ENCODE measurements at regions not wholly inside any gene's neighbourhood (a gene's known extent, or its start where the extent isn't known, plus 50 kb on each side); places are given as distances from the start of the nearest gene placed in this dataset.

- ChIA-PET CTCF (no interaction called here), POLR2A (no interaction called here)
- Mint-ChIP-seq H3K4me3 (ENCODE audit: unreplicated experiment) (no peak overlapping the region), H3K4me1 (ENCODE audit: insufficient read depth, unreplicated experiment) (peaks cover 32% of the 10 kb centered on the region), H3K27me3 (ENCODE audit: insufficient read depth, unreplicated experiment) (no peaks in the 10 kb centered on the region), H3K9me3 (ENCODE audit: unreplicated experiment) (no peaks in the 10 kb centered on the region), H3K36me3 (ENCODE audit: insufficient read depth, unreplicated experiment) (no peaks in the 10 kb centered on the region), H3K27ac (ENCODE audit: low read depth, unreplicated experiment) (no peak overlapping the region)
- no peak for DNase-seq (ENCODE audit: unreplicated experiment)
- intact Hi-C loops (cut with micrococcal nuclease): no loop called here
- BruUV-seq (replicated peaks): no TSS peak
- no peak for TF ChIP-seq CTCF (IDR thresholded peaks at IDR 0.05; ENCODE audit: unreplicated experiment)
Observed at GRCh38 chr14:101478096-101478495, 83.2 kb upstream of the DIO3 start.

- DNase-seq (ENCODE audit: unreplicated experiment): no peak
- peaks cover 32% of the 10 kb centered on the region for H3K4me1 Mint-ChIP-seq (ENCODE audit: insufficient read depth, unreplicated experiment)
- H3K9me3 Mint-ChIP-seq (ENCODE audit: unreplicated experiment): no peaks in the 10 kb centered on the region
- no peak overlapping the region for H3K4me3 Mint-ChIP-seq (ENCODE audit: unreplicated experiment)
- POLR2A ChIA-PET: no interaction called here
- no peaks in the 10 kb centered on the region for H3K27me3 Mint-ChIP-seq (ENCODE audit: insufficient read depth, unreplicated experiment)
- TF ChIP-seq CTCF (IDR thresholded peaks at IDR 0.05; ENCODE audit: unreplicated experiment): no peak
- BruUV-seq (replicated peaks): no TSS peak
- CTCF ChIA-PET: interaction anchor here (0.7 kb wide), 1 partner anchor 187 kb away, joined by 3 read pairs; no protein-coding TSS in a partner anchor
- H3K27ac Mint-ChIP-seq (ENCODE audit: low read depth, unreplicated experiment): no peak overlapping the region
- intact Hi-C loops (cut with micrococcal nuclease): no loop called here
- H3K36me3 Mint-ChIP-seq (ENCODE audit: insufficient read depth, unreplicated experiment): no peaks in the 10 kb centered on the region
Observed at GRCh38 chr14:101478796-101479410, 82.4 kb upstream of the DIO3 start.

- DNase-seq (ENCODE audit: unreplicated experiment): no peak
- H3K9me3 Mint-ChIP-seq (ENCODE audit: unreplicated experiment): no peaks in the 10 kb centered on the region
- no TSS peak for BruUV-seq (replicated peaks)
- H3K27ac Mint-ChIP-seq (ENCODE audit: low read depth, unreplicated experiment): peak overlapping the region; percentile 1
- ChIA-PET POLR2A (no interaction called here), CTCF (interaction anchor here (0.6 to 1.3 kb wide), 3 partner anchors 37 to 629 kb away, joined by 3 read pairs; no protein-coding TSS in a partner anchor)
- H3K36me3 Mint-ChIP-seq (ENCODE audit: insufficient read depth, unreplicated experiment): no peaks in the 10 kb centered on the region
- intact Hi-C loops (cut with micrococcal nuclease): no loop called here
- H3K4me3 Mint-ChIP-seq (ENCODE audit: unreplicated experiment): peak overlapping the region; percentile 46
- no peaks in the 10 kb centered on the region for H3K27me3 Mint-ChIP-seq (ENCODE audit: insufficient read depth, unreplicated experiment)
- H3K4me1 Mint-ChIP-seq (ENCODE audit: insufficient read depth, unreplicated experiment): peaks cover 32% of the 10 kb centered on the region
- no peak for TF ChIP-seq CTCF (IDR thresholded peaks at IDR 0.05; ENCODE audit: unreplicated experiment)
Observed at GRCh38 chr14:101480022-101480746, 81.1 kb upstream of the DIO3 start.

GRCh38 chr14:101480747-101481530 is 80.4 kb upstream of the DIO3 start:
- H3K9me3 Mint-ChIP-seq (ENCODE audit: unreplicated experiment): no peaks in the 10 kb centered on the region
- no TSS peak for BruUV-seq (replicated peaks)
- peak overlapping the region; percentile 46 for H3K4me3 Mint-ChIP-seq (ENCODE audit: unreplicated experiment)
- CTCF ChIA-PET: interaction anchor here (0.6 to 1.3 kb wide), 2 partner anchors 246 to 630 kb away, joined by 3 read pairs; no protein-coding TSS in a partner anchor
- peaks cover 27% of the 10 kb centered on the region for H3K4me1 Mint-ChIP-seq (ENCODE audit: insufficient read depth, unreplicated experiment)
- intact Hi-C loops (cut with micrococcal nuclease): no loop called here
- DNase-seq (ENCODE audit: unreplicated experiment): peak; percentile 97
- no peaks in the 10 kb centered on the region for H3K36me3 Mint-ChIP-seq (ENCODE audit: insufficient read depth, unreplicated experiment)
- no peaks in the 10 kb centered on the region for H3K27me3 Mint-ChIP-seq (ENCODE audit: insufficient read depth, unreplicated experiment)
- no peak for TF ChIP-seq CTCF (IDR thresholded peaks at IDR 0.05; ENCODE audit: unreplicated experiment)
- peak overlapping the region; percentile 1 for H3K27ac Mint-ChIP-seq (ENCODE audit: low read depth, unreplicated experiment)
- POLR2A ChIA-PET: no interaction called here
